OCI-M1 (cell line): ENCODE measurements at regions not wholly inside any gene's neighbourhood (a gene's known extent, or its start where the extent isn't known, plus 50 kb on each side); places are given as distances from the start of the nearest gene placed in this dataset.
"Not testable (repeated sequence)": the region's sequence is repeated elsewhere in the genome, so short reads cannot be mapped to it uniquely, and the experiment has no call there.

Experiments used
- DNase-seq: peaks from one replicate; lab custom pipeline; 2025; lab: John Stamatoyannopoulos, UW

- DNase-seq: no peak
Measured at GRCh38 chr2:133840761-133841160, 272.5 kb upstream of the NCKAP5 start.

DNA sequence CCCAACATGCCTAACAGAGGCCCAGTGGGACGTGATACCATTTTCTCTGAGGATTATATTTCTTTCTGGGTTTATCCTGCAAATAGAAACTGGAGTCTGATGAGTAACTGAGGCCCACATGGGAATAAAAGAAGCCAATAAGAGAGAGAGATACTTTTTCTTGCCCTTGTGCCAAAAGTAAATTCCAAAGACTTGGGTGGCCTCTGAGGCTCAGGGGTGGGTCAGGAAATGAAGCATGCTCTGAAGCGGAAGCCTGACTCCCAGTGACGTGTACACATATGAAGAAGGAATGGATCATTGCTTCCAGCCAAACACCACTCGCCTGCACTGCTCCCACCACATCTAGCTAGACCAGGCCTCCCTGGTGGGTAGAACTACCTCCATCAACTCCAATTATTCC, 273.6 kb upstream of the NCKAP5 start:
- DNase-seq: no peak

- DNase-seq: no peak
Measured at GRCh38 chr2:133842446-133842845, 274.2 kb upstream of the NCKAP5 start.

- DNase-seq: no peak
Measured at GRCh38 chr2:133843091-133843490, 274.8 kb upstream of the NCKAP5 start.

DNA sequence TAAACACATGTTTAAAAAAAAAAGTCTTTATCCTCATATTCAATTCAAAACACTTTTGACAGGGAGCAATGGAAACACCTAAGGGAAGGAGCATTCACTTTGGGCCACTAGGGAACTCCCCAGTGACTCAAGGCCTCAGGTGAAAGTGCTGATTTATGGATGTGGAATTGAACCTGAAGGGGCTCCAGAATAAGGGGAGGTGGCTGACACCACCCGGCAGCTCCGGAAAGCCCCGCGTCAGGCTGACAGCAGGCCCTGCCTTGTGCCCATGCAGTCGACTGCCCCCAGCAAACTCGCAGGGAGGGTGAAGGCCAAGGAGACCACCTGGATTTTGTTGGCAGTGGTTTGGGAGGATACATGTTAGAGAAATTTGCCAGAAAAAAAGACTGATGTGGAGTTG, 275.3 kb upstream of the NCKAP5 start:
- no peak for DNase-seq

DNA sequence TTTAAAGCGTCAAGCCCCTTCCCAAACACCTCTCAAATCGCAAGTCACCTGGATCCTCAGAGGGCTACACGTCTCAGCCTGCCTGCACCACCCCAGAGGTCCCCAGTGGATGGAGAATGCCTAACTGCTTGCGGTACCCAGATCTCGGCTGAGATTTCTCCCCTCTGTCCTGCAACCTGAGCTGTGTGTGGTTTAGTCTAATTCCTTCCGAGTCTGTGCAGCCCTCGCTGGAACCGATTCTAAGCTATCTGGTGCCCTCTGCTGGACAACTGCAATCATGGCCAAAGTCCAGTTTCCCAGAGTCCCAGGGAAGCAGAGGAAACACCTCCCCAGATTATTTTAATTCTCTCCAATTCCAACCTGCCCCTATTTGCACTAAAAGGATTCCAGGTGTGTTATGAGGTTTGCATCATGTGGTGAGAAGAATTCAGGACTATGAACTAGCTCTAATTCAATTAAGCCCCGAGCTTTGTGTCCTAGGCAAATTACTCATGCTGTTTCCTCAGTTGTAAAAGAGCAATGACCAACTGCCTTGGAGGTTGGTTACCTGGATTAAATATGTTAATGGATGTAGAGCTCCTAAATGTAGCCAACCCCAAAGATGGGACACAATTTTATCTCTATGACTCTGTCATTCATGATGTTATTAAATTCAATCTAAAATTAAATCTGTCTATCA, 276.1 kb upstream of the NCKAP5 start:
- DNase-seq: peak; percentile 64

DNA sequence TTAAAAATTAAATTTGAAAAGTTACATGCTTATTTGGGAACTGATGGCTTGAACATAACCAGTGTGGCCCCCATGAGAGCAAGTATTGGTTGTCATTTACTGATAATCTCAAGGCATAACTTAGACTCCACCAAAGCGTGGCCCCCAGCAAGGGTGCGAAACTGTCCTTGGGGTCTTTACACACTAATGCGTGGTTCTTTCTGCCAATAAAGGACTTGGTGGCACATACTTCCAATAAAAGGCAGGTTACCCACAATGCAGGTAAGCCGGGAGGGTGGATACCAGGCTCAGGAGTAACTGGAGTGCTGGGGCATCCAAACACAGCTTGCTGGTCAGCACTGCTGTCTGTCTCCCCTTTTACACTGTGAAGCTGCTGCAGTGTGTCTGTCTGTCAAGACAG, 278.2 kb upstream of the NCKAP5 start:
- no peak for DNase-seq

GRCh38 chr2:133847591-133847990, 279.3 kb upstream of the NCKAP5 start:
- no peak for DNase-seq

- DNase-seq: no peak
Measured at GRCh38 chr2:133848111-133848649, 279.9 kb upstream of the NCKAP5 start.

- no peak for DNase-seq
Measured at GRCh38 chr2:133849341-133849740, 281.1 kb upstream of the NCKAP5 start.

- no peak for DNase-seq
Measured at GRCh38 chr2:133854603-133855200, 286.4 kb upstream of the NCKAP5 start.

DNA sequence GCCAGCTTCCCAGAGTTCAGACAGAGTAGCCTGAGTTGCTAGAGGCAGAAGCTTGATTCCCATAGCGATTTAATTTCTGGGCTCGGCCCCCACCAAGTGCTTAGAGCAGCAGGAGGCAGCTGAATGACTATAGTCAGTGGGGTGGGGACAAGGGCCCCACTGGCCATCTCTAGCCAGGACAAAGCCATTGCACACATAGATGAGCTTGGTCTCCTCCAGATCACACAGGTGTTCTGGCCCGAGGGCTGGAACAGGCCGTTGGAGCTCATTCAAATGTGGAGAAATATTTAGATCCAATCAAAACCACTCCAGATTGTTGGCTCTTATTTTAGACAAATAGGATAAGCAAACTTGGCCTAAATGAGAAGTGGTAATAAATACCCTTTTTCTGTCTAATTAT, 287.3 kb upstream of the NCKAP5 start:
- no peak for DNase-seq

GRCh38 chr2:133856678-133857077, 288.4 kb upstream of the NCKAP5 start:
- DNase-seq: no peak

- no peak for DNase-seq
Measured at GRCh38 chr2:133859578-133859977, 291.3 kb upstream of the NCKAP5 start.

DNA sequence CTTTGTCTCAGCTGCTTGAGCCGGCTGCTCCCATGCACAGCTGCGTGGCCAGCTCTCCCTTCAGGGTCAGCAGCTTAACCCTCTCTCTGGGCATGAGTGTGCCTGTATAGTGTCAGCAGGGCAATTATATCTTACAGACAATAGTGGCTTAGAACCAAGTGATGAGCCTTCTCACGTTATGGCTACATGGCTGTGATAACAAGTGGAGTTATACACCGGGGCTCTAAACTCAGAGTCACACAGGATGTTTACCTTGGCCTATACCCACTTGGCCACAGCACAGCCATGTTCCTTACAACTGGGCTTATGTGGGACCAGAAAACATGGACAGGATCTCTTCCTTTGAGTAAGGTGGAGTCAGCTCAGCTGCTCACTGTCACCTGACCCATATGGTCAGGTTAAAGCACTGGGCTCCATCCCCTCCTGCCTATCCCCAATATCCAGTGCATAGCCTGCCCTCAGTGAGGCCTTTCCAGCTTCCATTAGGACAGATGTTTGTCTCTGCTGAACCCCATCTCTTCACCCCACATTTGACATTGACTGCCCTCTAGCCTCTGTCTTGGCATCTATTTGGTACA, 294.2 kb upstream of the NCKAP5 start:
- no peak for DNase-seq

- DNase-seq: no peak
Measured at GRCh38 chr2:133863106-133863800, 295.0 kb upstream of the NCKAP5 start.

DNA sequence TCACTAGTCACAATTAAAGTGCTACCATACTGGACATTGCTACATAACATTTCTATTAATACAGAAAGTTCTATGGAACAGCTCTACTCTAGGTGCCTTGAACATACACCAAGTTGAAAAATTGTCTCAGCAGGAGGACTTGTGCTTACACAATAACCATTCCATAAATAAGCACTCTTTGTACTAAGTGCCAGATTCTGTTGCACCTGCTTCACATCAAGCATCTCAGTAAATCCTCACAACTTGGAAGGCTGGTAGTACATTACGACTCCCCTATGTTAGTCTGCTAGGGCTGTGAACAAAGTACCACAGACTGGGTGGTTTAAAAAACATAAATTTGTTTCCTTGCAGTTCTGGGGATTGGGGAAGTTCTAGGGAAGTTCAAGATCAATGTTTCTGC, 296.9 kb upstream of the NCKAP5 start:
- no peak for DNase-seq

- no peak for DNase-seq
Measured at GRCh38 chr2:133867166-133867565, 298.9 kb upstream of the NCKAP5 start.

GRCh38 chr2:133871545-133872209, 303.4 kb upstream of the NCKAP5 start:
- DNase-seq: no peak

DNA sequence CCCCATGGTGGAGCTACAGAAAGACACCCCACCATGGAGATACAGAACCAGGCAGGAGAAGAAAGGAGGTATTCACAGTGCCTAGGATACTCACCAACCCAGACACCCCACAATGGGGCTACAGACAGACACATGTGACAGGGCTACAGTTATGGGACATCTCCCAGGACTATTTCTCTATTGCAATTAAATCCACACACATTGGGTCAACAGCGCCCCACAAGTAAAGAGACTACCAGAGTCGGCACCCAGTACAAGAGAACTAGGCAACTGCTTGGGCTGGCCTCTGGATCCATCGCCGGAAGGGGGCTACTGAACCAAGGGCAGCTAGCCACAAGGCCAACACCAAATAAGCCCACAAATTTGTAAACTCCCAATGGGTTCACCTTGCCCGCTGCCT, 310.1 kb upstream of the NCKAP5 start:
- no peak for DNase-seq

DNA sequence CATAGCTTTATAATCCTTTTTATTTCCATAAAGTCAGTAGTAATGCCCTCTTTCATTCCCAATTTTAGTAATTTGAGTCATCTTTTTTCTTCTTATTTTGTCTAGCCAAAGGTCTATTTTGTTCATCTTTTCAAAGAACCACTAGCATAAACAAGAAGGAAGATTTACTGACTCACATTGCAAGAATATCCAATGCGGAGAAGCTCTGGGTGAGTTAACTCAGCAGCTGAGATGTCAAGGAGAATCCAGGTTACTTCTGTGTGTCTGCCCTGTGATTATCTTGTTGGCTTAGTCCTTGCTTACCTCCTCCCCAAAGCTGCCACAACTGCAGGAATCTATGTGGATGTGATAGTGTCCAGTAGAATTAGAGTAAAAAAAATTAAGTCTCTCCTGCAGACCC, 311.4 kb upstream of the NCKAP5 start:
- DNase-seq: no peak

- DNase-seq: not testable (repeated sequence)
Measured at GRCh38 chr2:133882159-133882558, 313.9 kb upstream of the NCKAP5 start.
